KOPT-K1 (cell line): ENCODE measurements at regions not wholly inside any gene's neighbourhood (a gene's known extent, or its start where the extent isn't known, plus 50 kb on each side); places are given as distances from the start of the nearest gene placed in this dataset.
"Not testable (repeated sequence)": the region's sequence is repeated elsewhere in the genome, so short reads cannot be mapped to it uniquely, and the experiment has no call there.

Source experiments
- H3K27ac ChIP-seq: fragments of 200-600 bp; sonication (generic); 2 replicates; pipeline ENCODE4 v1.5.1; 2016; ENCODE audit warnings: antibody characterized with exemption, mild to moderate bottlenecking, low read depth, low read length; ENCODE audit not compliant: poor library complexity, severe bottlenecking
- H3K36me3 ChIP-seq: fragments of 200-600 bp; sonication (generic); 2 replicates; pipeline ENCODE4 v1.5.1; 2017; ENCODE audit warnings: antibody characterized with exemption, mild to moderate bottlenecking, low read length, moderate library complexity; ENCODE audit not compliant: insufficient read depth
- H3K9me3 ChIP-seq: fragments of 200-600 bp; sonication (generic); 2 replicates; pipeline ENCODE4 v1.5.1; 2017; ENCODE audit warnings: antibody characterized with exemption, low read length, mild to moderate bottlenecking; ENCODE audit not compliant: insufficient read depth, poor library complexity, severe bottlenecking

- no peaks in the 10 kb centered on the region for H3K36me3 ChIP-seq
- no peaks in the 10 kb centered on the region for H3K9me3 ChIP-seq
- H3K27ac ChIP-seq = no peak overlapping the region
Measured at GRCh38 chr18:43744960-43745745, 467.9 kb upstream of the SYT4 start.

GRCh38 chr18:43751203-43751602 lies 473.9 kb upstream of the SYT4 start:
- no peaks in the 10 kb centered on the region for H3K36me3 ChIP-seq
- no peaks in the 10 kb centered on the region for H3K9me3 ChIP-seq
- H3K27ac ChIP-seq = no peak overlapping the region

- no peaks in the 10 kb centered on the region for H3K36me3 ChIP-seq
- no peaks in the 10 kb centered on the region for H3K9me3 ChIP-seq
- H3K27ac ChIP-seq = no peak overlapping the region
Measured at GRCh38 chr18:43751835-43752234, 474.5 kb upstream of the SYT4 start.

GRCh38 chr18:43757273-43757672 lies 480.0 kb upstream of the SYT4 start:
- Histone ChIP-seq H3K27ac (no peak overlapping the region), H3K36me3 (no peaks in the 10 kb centered on the region), H3K9me3 (no peaks in the 10 kb centered on the region)

- Histone ChIP-seq H3K27ac (no peak overlapping the region), H3K36me3 (no peaks in the 10 kb centered on the region), H3K9me3 (no peaks in the 10 kb centered on the region)
Measured at GRCh38 chr18:43758734-43759133, 481.4 kb upstream of the SYT4 start.

- Histone ChIP-seq H3K36me3 (no peaks in the 10 kb centered on the region), H3K27ac (no peak overlapping the region), H3K9me3 (no peaks in the 10 kb centered on the region)
Measured at GRCh38 chr18:43760010-43760409, 482.7 kb upstream of the SYT4 start.

- Histone ChIP-seq H3K9me3 (no peaks in the 10 kb centered on the region), H3K27ac (no peak overlapping the region), H3K36me3 (no peaks in the 10 kb centered on the region)
Measured at GRCh38 chr18:43772907-43773306, 495.6 kb upstream of the SYT4 start.

- H3K36me3 ChIP-seq = no peaks in the 10 kb centered on the region
- H3K27ac ChIP-seq = no peak overlapping the region
Measured at GRCh38 chr18:43774497-43774896, 497.2 kb upstream of the SYT4 start.

GRCh38 chr18:43775591-43775990 lies 498.3 kb upstream of the SYT4 start:
- Histone ChIP-seq H3K9me3 (no peaks in the 10 kb centered on the region), H3K36me3 (no peaks in the 10 kb centered on the region), H3K27ac (no peak overlapping the region)

More at GRCh38 chr18:43774497-43774896, 497.2 kb upstream of the SYT4 start:
- no peaks in the 10 kb centered on the region for H3K9me3 ChIP-seq

- H3K27ac ChIP-seq = no peak overlapping the region
- no peaks in the 10 kb centered on the region for H3K9me3 ChIP-seq
- H3K36me3 ChIP-seq = no peaks in the 10 kb centered on the region
Measured at GRCh38 chr18:43776997-43777396, 499.7 kb upstream of the SYT4 start.

- Histone ChIP-seq H3K27ac (no peak overlapping the region), H3K9me3 (no peaks in the 10 kb centered on the region), H3K36me3 (no peaks in the 10 kb centered on the region)
Measured at GRCh38 chr18:43777636-43778304, 500.5 kb upstream of the SYT4 start.

- Histone ChIP-seq H3K36me3 (no peaks in the 10 kb centered on the region), H3K9me3 (no peaks in the 10 kb centered on the region), H3K27ac (no peak overlapping the region)
Measured at GRCh38 chr18:43780782-43781340, 503.6 kb upstream of the SYT4 start.

- no peaks in the 10 kb centered on the region for H3K36me3 ChIP-seq
- H3K27ac ChIP-seq = no peak overlapping the region
- H3K9me3 ChIP-seq = no peaks in the 10 kb centered on the region
Measured at GRCh38 chr18:43785158-43785557, 507.9 kb upstream of the SYT4 start.

GRCh38 chr18:43786893-43787292 lies 509.6 kb upstream of the SYT4 start:
- H3K27ac ChIP-seq = no peak overlapping the region
- no peaks in the 10 kb centered on the region for H3K36me3 ChIP-seq
- H3K9me3 ChIP-seq = no peaks in the 10 kb centered on the region

- H3K9me3 ChIP-seq, H3K27ac ChIP-seq, H3K36me3 ChIP-seq: not testable (repeated sequence)
Measured at GRCh38 chr18:43787721-43788120, 510.4 kb upstream of the SYT4 start.
